AG09319 (cell line): ENCODE measurements at regions not wholly inside any gene's neighbourhood (a gene's known extent, or its start where the extent isn't known, plus 50 kb on each side); places are given as distances from the start of the nearest gene placed in this dataset.

Experiments
- DNase-seq: peaks from one replicate; pipeline ENCODE4 v3.0.0-alpha.2; 2010; ENCODE audit warnings: low read depth; ENCODE audit errors: extremely low read depth
- TF ChIP-seq, protein P1 (sequence below): IDR thresholded peaks from 2 replicates; pipeline ENCODE4 v1.5.1; 2011; ENCODE audit warnings: low read depth, mild to moderate bottlenecking, inconsistent platforms, low read length, moderate library complexity

DNA sequence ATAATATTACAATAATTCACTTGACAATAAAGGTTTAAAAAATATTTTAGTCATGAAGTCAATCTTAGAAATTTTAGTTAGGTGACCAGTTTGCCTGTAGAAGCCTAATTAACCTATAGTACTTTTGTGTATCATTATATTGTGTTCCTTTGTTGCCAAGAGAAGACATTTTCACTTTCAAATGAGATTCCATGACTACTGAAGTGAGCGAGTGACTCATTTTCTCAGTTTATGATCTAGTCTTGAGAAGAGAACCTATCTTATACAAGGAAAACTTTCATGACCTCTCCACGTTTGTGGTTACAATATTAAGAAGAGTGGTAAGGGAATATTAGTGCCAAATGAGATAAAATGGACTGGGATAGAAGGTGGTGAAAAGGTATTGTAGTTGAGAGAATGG, 423.9 kb upstream of the CHORDC1 start:
- DNase-seq: no peak

GRCh38 chr11:90646266-90646665, 423.4 kb upstream of the CHORDC1 start:
- DNase-seq: no peak

More for the DNA sequence above, 423.9 kb upstream of the CHORDC1 start:
- TF ChIP-seq, protein P1, sequence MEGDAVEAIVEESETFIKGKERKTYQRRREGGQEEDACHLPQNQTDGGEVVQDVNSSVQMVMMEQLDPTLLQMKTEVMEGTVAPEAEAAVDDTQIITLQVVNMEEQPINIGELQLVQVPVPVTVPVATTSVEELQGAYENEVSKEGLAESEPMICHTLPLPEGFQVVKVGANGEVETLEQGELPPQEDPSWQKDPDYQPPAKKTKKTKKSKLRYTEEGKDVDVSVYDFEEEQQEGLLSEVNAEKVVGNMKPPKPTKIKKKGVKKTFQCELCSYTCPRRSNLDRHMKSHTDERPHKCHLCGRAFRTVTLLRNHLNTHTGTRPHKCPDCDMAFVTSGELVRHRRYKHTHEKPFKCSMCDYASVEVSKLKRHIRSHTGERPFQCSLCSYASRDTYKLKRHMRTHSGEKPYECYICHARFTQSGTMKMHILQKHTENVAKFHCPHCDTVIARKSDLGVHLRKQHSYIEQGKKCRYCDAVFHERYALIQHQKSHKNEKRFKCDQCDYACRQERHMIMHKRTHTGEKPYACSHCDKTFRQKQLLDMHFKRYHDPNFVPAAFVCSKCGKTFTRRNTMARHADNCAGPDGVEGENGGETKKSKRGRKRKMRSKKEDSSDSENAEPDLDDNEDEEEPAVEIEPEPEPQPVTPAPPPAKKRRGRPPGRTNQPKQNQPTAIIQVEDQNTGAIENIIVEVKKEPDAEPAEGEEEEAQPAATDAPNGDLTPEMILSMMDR: no peak

GRCh38 chr11:90639461-90639993, 416.7 kb upstream of the CHORDC1 start:
- TF ChIP-seq, protein P1: no peak
- no peak for DNase-seq

More at GRCh38 chr11:90646266-90646665, 423.4 kb upstream of the CHORDC1 start:
- TF ChIP-seq, protein P1: no peak

DNA sequence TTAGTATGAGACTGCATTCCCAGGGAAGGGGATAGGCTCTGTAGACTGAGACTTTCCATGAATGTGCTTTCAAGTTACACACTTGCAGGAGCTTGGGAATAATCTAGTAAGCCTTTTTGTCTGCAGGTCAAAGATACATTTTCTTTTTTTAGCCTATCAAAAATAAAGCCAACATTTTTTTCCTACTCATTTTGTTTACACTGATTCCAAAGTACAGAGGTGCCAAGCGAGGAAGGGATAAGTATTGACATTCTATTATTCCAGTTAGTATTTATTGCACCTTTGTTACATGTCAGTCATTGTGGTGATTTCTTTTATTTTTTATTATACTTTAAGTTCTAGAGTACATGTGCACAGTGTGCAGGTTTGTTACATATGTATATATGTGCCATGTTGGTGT, 413.0 kb upstream of the CHORDC1 start:
- TF ChIP-seq, protein P1: no peak
- no peak for DNase-seq

GRCh38 chr11:90635151-90635550, 412.3 kb upstream of the CHORDC1 start:
- TF ChIP-seq, protein P1: no peak

DNA sequence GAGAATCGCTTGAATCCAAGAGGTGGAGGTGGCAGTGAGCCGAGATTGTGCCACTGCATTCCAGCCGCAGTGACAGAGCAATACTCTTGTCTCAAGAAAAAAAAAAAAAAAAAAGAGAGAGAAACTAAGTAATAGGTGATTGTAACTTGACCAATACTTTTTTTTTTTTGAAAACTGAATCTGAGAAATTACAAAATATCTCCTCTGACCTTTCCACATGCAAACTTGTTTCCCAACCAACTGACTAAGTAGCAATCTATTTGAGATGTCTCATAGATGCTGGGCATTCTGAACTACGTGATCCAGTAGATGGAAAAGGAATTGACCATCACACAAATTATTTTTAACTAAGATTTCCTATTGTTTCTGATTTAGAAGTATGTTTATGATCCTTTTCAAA, 407.3 kb upstream of the CHORDC1 start:
- DNase-seq: no peak
- TF ChIP-seq, protein P1: no peak

More at GRCh38 chr11:90635151-90635550, 412.3 kb upstream of the CHORDC1 start:
- DNase-seq: no peak

- TF ChIP-seq, protein P1: no peak
- DNase-seq: no peak
These were observed 406.5 kb upstream of the CHORDC1 start for GRCh38 chr11:90629229-90629806.
